Upper lobe of left lung (tissue), 4 donors: ENCODE measurements at regions not wholly inside any gene's neighbourhood (a gene's known extent, or its start where the extent isn't known, plus 50 kb on each side); places are given as distances from the start of the nearest gene placed in this dataset.

Experiments
- EP300 ChIP-seq, 4 donors: sonication (generic); formaldehyde crosslinking; IDR thresholded peaks; one replicate each; pipeline ENCODE4 v1.5.1; 2017; ENCODE audit warnings: antibody characterized with exemption in 4 of 4, control low read depth in 2 of 4
- POLR2A ChIP-seq, 4 donors: fragments of 450-650 bp; IDR thresholded peaks; one replicate each; pipeline ENCODE4 v1.5.1; 2016 to 2017; ENCODE audit warnings: antibody characterized with exemption in 4 of 4, mild to moderate bottlenecking in 2 of 4
- TF ChIP-seq, protein P1 (sequence below), 6 experiments: fragments of 450-650 bp in 4 of 6; fragments of 200-600 bp in 2 of 6; sonication (generic) in 2 of 6; IDR thresholded peaks; one replicate each; pipeline ENCODE4 v1.5.1; 2016 to 2019; ENCODE audit warnings: antibody characterized with exemption in 6 of 6

- TF ChIP-seq POLR2A (IDR thresholded peaks at IDR 0.05) (no peak), EP300 (IDR thresholded peaks at IDR 0.05) (no peak)
- TF ChIP-seq, protein P1, sequence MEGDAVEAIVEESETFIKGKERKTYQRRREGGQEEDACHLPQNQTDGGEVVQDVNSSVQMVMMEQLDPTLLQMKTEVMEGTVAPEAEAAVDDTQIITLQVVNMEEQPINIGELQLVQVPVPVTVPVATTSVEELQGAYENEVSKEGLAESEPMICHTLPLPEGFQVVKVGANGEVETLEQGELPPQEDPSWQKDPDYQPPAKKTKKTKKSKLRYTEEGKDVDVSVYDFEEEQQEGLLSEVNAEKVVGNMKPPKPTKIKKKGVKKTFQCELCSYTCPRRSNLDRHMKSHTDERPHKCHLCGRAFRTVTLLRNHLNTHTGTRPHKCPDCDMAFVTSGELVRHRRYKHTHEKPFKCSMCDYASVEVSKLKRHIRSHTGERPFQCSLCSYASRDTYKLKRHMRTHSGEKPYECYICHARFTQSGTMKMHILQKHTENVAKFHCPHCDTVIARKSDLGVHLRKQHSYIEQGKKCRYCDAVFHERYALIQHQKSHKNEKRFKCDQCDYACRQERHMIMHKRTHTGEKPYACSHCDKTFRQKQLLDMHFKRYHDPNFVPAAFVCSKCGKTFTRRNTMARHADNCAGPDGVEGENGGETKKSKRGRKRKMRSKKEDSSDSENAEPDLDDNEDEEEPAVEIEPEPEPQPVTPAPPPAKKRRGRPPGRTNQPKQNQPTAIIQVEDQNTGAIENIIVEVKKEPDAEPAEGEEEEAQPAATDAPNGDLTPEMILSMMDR (IDR thresholded peaks at IDR 0.05), result no peak
These were observed 72.0 kb upstream of the RAB6C start for GRCh38 chr2:129907256-129907998.
